ENCODE measurements at regions not wholly inside any gene's neighbourhood (a gene's known extent, or its start where the extent isn't known, plus 50 kb on each side); places are given as distances from the start of the nearest gene placed in this dataset.

DNA sequence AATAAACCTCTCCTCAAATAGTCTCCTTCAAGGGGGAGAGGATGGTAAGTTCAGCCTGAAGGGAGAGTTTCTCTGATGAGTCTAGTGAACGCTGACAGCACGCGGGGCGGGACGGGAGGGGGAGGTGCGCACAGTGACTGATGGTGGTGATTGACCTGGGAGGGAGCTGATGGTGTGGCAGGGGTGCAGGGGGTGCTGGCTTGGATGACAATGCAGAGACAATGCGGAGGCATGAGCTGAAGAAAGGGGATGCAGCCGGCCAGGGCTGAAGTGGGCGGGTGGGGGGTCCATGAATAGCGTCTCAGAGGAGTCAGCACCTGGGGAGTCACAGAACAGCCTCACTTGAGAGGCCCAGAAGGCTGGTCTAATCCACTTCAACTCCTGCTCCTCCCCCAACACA, 142.5 kb upstream of the PJA1 start:
- Histone ChIP-seq H2AFZ (no peak overlapping the region), H4K20me1 (ENCODE audit: insufficient read depth) (no peaks in the 10 kb centered on the region), H3K36me3 (ENCODE audit: low read depth) (no peaks in the 10 kb centered on the region), H3K9me2 (ENCODE audit: insufficient read depth) (no peaks in the 10 kb centered on the region), H3K27ac (no peak overlapping the region), H3K27me3 (ENCODE audit: insufficient read depth, low read depth) (no peaks in the 10 kb centered on the region; the same call in 1 of the 2 replicates), H3K4me1 (replicated peaks; ENCODE audit: insufficient read depth) (no peaks in the 10 kb centered on the region), H3K4me3 (no peak overlapping the region), H3K4me2 (no peak overlapping the region), H3F3A (ENCODE audit: insufficient read depth, low read depth) (no peaks in the 10 kb centered on the region), H3K9me3 (ENCODE audit: insufficient read depth, low read depth) (no peaks in the 10 kb centered on the region), H3K79me2 (ENCODE audit: low read depth) (no peaks in the 10 kb centered on the region)
- no peak for DNase-seq
- TF ChIP-seq, protein P1, sequence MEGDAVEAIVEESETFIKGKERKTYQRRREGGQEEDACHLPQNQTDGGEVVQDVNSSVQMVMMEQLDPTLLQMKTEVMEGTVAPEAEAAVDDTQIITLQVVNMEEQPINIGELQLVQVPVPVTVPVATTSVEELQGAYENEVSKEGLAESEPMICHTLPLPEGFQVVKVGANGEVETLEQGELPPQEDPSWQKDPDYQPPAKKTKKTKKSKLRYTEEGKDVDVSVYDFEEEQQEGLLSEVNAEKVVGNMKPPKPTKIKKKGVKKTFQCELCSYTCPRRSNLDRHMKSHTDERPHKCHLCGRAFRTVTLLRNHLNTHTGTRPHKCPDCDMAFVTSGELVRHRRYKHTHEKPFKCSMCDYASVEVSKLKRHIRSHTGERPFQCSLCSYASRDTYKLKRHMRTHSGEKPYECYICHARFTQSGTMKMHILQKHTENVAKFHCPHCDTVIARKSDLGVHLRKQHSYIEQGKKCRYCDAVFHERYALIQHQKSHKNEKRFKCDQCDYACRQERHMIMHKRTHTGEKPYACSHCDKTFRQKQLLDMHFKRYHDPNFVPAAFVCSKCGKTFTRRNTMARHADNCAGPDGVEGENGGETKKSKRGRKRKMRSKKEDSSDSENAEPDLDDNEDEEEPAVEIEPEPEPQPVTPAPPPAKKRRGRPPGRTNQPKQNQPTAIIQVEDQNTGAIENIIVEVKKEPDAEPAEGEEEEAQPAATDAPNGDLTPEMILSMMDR (conservative IDR thresholded peaks at IDR 0.05), result no peak
- TF ChIP-seq EZH2 (IDR thresholded peaks at IDR 0.05; ENCODE audit: low read depth), result no peak
- no TSS peak for BruUV-seq (replicated peaks)
- CTCF ChIA-PET, result no interaction called here
- POLR2A ChIA-PET (ENCODE audit: unreplicated experiment), result no interaction called here
- intact Hi-C loops (cut with micrococcal nuclease; ENCODE audit: unreplicated experiment), result no loop called here

DNA sequence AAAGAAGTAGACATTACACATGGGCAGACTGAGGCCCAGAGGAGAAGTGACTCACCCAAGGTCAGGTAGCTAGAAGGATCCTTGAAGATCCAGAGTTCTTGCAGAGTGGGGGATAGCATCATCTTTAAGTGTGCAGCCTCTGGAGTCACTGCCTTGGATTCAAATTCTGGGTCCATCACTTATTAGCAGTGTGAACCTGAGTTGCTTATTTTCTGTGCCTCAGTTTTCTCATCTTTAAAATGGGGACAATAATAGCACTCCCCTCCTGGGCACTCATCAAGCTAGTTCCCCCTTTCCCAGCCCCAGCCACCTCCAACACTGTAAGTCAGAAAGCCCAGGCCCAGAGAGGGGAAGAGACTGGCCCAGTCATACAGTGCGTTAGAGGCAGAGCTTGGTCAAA, 141.8 kb upstream of the PJA1 start:
- H2AFZ ChIP-seq, result no peak overlapping the region
- no TSS peak for BruUV-seq (replicated peaks)
- no peaks in the 10 kb centered on the region; the same call in 1 of the 2 replicates for H3K27me3 ChIP-seq (ENCODE audit: insufficient read depth, low read depth)
- DNase-seq, result no peak
- H3F3A ChIP-seq (ENCODE audit: insufficient read depth, low read depth), result no peaks in the 10 kb centered on the region
- H3K9me3 ChIP-seq (ENCODE audit: insufficient read depth, low read depth), result no peaks in the 10 kb centered on the region
- H3K79me2 ChIP-seq (ENCODE audit: low read depth), result no peaks in the 10 kb centered on the region
- H3K4me3 ChIP-seq, result no peak overlapping the region
- no peaks in the 10 kb centered on the region for H4K20me1 ChIP-seq (ENCODE audit: insufficient read depth)
- no peak overlapping the region for H3K27ac ChIP-seq
- no peaks in the 10 kb centered on the region for H3K36me3 ChIP-seq (ENCODE audit: low read depth)
- H3K4me2 ChIP-seq, result no peak overlapping the region
- H3K4me1 ChIP-seq (replicated peaks; ENCODE audit: insufficient read depth), result no peaks in the 10 kb centered on the region
- ChIA-PET CTCF (no interaction called here), POLR2A (ENCODE audit: unreplicated experiment) (no interaction called here)
- intact Hi-C loops (cut with micrococcal nuclease; ENCODE audit: unreplicated experiment), result no loop called here
- TF ChIP-seq, protein P1 (conservative IDR thresholded peaks at IDR 0.05), result no peak
- TF ChIP-seq EZH2 (IDR thresholded peaks at IDR 0.05; ENCODE audit: low read depth), result no peak
- H3K9me2 ChIP-seq (ENCODE audit: insufficient read depth), result no peaks in the 10 kb centered on the region

DNA sequence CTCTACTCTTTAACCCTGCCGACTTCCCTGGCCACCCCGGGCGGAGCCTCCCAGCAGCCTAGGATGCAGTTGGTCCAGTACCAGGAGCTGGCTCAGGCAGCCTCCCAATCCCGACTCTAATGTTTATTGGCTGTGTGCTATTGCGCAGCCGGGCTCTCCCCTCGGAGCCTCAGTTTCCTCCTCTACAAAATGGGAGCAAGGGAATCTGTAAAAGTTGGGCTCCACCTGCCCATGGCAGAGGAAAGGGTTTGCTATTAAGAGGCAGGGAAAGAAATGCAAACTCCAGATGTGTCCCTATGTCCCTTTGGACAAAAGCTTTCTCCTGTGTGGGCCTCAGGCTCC, 140.8 kb upstream of the PJA1 start:
- TF ChIP-seq, protein P1 (conservative IDR thresholded peaks at IDR 0.05), result no peak
- no peak for TF ChIP-seq EZH2 (IDR thresholded peaks at IDR 0.05; ENCODE audit: low read depth)
- H3K4me3 ChIP-seq, result no peak overlapping the region
- CTCF ChIA-PET, result interaction anchor here (0.6 kb wide), 1 partner anchor 914 kb away, joined by 3 read pairs; no protein-coding TSS in a partner anchor
- H4K20me1 ChIP-seq (ENCODE audit: insufficient read depth), result no peaks in the 10 kb centered on the region
- no peak overlapping the region for H3K27ac ChIP-seq
- no peaks in the 10 kb centered on the region for H3F3A ChIP-seq (ENCODE audit: insufficient read depth, low read depth)
- no peaks in the 10 kb centered on the region; the same call in 1 of the 2 replicates for H3K27me3 ChIP-seq (ENCODE audit: insufficient read depth, low read depth)
- no peaks in the 10 kb centered on the region for H3K36me3 ChIP-seq (ENCODE audit: low read depth)
- H3K79me2 ChIP-seq (ENCODE audit: low read depth), result no peaks in the 10 kb centered on the region
- POLR2A ChIA-PET (ENCODE audit: unreplicated experiment), result no interaction called here
- H3K9me2 ChIP-seq (ENCODE audit: insufficient read depth), result no peaks in the 10 kb centered on the region
- no peak for DNase-seq
- no peak overlapping the region for H2AFZ ChIP-seq
- H3K4me2 ChIP-seq, result no peak overlapping the region
- no peaks in the 10 kb centered on the region for H3K4me1 ChIP-seq (replicated peaks; ENCODE audit: insufficient read depth)
- H3K9me3 ChIP-seq (ENCODE audit: insufficient read depth, low read depth), result no peaks in the 10 kb centered on the region
- BruUV-seq (replicated peaks), result no TSS peak
- intact Hi-C loops (cut with micrococcal nuclease; ENCODE audit: unreplicated experiment), result no loop called here

Measured in PC-9 (cell line).